NOMO-1 treated with dmso at 0.1 percent for 144 hours (cell line): ENCODE measurements at regions not wholly inside any gene's neighbourhood (a gene's known extent, or its start where the extent isn't known, plus 50 kb on each side); places are given as distances from the start of the nearest gene placed in this dataset.
"Not testable (repeated sequence)": the region's sequence is repeated elsewhere in the genome, so short reads cannot be mapped to it uniquely, and the experiment has no call there.

Experiments used
- DNase-seq: peaks from one replicate; lab custom pipeline; 2025; ENCODE audit not compliant: unreplicated experiment; lab: John Stamatoyannopoulos, UW

GRCh38 chr3:96319166-96319565 is 495.2 kb upstream of the EPHA6 start:
- DNase-seq: no peak

DNA sequence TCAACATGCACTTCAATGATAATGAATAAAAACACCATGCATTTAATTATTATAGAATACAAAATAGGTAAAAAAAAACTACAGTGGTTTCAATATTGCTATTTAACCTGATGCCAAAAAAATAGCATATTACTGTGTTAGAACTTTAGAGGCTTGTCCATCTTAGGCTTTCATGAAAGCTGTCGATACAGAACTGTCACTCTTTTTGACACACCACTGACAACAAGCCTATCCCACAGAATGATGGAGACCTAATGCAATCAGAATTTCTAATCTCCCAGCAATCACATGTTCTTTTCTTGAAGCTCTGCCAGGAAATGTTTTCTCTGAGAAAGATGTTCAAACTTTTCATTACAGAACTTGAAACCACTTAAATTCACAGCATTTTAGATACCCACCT is 490.3 kb upstream of the EPHA6 start:
- no peak for DNase-seq

GRCh38 chr3:96330795-96331194 is 483.6 kb upstream of the EPHA6 start:
- no peak for DNase-seq

DNA sequence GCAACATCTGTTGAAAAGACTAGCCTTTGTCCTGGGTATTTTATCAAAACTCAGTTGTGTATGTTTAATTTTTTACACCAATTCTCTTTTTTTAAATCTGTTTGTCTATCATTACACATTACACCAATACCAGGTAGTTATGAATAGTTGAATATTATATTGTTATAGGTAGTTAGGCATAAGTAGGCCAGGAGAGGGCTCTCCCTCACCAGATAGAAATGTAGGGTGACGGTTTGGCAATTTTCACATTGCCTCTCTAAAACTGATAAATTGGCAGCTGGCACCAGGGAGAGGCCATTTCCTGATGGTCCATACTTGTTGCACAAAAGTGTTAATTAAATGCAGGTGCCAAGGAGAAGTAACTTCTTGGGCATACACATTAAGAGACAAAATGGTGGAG is 483.1 kb upstream of the EPHA6 start:
- DNase-seq: no peak

DNA sequence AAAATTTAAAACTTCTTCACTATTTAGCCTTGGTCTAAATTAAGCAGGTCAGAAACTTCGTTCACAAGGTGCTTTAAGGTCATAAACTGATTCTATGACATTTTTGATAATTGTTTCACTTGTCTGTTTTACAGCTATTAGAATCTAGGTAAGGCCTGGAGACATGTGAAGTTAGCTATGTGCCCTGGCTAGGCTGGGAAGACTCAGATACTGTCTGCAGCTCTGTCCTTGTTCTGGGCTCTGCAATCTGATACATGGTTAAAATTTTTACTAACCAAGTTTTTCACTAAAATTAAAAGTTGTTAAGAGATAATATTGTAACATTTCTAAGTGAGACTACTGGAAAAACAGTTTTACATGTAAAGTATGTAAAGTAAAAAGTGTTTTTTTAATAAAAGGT is 479.6 kb upstream of the EPHA6 start:
- DNase-seq: no peak

GRCh38 chr3:96347289-96347688 is 467.1 kb upstream of the EPHA6 start:
- DNase-seq: no peak

DNA sequence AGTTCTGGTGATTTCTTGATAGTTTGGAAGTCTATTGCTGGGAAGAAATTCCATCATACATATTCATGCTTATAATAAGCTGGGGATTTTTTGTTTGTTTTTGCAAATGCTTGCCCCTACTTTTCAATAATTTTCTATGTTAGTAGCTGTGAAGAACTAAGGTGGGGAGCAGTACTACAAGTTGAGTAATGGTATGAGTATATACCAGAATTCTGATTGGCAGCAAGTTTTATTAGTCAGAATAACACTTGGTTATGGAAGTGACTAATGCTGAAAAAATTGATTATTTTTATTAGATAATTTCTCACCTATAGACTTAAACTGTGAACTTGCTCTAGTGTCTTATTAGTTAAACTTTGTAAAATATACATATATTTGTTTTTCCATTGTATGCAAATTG is 462.8 kb upstream of the EPHA6 start:
- DNase-seq: not testable (repeated sequence)

- DNase-seq: no peak
These were observed 460.3 kb upstream of the EPHA6 start for GRCh38 chr3:96354106-96354505.

DNA sequence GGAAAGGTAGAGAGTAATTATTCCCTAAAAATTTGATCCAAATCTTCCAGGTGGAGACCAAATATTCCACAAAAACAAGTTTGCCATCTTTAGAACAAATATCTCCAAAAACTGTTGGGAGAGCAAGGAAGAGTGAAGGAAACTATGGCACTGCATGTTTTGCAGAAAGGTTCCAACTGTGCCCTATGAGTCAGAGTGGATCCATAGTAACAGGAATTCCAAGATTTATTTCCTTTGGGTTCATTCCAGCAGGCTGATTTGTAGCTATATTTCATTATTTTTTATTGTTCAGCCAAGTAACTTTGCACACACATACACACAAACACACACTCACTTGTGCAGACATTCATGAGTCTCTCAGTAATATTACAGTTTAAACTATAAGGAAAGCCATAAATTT is 459.7 kb upstream of the EPHA6 start:
- no peak for DNase-seq

GRCh38 chr3:96361241-96361640 is 453.2 kb upstream of the EPHA6 start:
- no peak for DNase-seq

DNA sequence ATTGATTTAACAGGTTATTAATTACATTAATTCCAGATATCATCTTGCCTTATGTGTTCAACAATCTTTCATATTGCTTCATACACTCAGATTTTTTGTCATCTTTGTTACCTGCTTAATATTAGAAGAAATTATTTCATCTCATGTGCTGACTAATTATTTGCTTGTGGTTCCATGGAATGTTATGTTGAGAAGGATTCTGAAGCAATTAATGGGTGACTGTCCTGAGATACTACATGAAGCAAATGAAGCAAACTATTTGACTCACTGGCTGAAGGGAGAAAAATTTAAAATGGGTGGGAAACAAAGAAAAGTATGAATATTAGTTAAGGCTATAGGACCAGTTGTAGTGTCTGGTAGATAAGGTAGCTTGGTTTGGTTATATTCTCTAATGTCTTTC is 443.8 kb upstream of the EPHA6 start:
- no peak for DNase-seq

DNA sequence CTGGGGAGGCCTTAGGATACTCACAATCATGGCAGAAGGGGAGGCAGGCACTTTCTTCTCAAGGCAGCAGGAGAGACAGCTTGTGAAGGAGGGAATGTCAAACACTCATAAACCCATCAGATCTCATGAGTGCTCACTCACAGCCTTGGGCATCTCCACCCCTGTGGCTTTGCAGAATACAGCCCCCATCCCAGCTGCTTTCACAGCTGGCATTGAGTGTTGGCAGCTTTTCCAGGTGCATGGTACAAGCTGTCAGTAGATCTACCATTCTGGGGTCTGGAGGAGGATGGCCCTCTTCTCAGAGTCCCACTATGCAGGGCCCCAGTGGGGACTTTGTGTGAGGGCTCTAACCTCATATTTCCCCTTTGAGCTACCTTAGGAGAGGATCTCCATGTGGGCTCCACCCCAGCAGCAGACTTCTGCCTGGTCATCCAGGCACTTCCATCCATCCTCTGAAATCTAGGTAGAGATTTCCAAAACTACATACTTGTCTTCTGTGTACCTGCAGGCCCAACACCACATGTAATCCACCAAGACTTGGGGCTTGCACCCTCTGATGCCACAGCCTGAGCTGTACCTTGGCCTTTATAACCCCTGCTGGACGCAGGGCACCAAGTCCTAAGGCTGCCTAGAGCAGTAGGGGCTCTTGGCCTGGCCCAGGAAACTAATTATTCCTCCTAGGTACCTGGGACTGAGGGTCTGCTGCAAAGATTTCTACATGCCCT is 404.2 kb upstream of the EPHA6 start:
- DNase-seq: no peak

DNA sequence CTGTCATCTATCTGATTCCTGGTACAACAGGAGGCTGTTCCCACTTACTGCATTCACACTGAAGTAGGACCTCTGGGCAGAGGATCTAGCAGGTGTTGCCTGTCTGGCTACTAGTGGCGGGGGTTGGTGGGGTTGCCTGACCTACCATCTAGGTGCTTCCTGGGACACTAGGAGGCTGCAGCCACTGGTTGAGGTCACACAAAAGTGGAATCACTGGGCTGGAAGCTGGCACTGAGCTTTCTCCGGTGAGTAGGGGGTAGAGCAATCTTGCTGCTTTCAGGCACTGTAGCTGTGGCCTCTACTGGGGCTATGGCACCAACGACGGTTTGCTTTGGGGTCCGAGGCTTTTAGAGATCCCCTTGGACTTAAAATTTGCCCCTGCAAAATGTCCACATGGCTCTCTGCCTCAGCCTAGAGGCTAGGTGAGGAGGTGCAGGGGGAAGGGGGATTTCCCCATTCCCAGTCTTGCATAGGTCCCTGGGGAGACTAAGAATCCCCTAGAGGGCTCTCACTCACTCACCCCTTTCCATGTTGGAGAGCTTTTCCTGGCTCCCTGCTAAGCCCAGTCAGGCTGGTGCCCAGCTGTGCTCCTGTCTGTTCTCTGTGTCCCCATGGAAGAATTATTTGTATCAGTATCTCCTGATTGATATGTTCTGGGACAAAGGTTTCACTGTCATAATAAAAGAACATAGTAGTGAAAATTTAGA is 397.7 kb upstream of the EPHA6 start:
- no peak for DNase-seq

DNA sequence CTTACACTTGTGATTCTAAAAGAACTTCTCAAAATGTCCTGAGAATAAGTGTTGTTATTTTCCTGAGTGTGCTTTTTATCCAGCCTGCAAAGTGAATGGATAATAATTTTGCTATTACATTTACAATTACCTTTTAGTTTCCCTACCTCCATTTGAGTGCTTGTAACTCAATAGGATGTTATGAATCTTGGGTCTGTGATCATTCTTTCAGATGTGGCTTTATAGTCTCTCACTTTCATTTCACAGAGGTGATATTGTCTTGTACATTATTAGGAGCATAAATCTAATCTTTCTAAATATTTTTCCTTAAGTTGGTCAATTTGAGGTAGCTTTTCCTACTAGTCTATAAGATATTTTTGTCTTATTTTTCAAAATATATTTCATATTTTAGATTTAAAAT is 386.3 kb upstream of the EPHA6 start:
- DNase-seq: no peak

- no peak for DNase-seq
These were observed 384.3 kb upstream of the EPHA6 start for GRCh38 chr3:96430079-96430478.

DNA sequence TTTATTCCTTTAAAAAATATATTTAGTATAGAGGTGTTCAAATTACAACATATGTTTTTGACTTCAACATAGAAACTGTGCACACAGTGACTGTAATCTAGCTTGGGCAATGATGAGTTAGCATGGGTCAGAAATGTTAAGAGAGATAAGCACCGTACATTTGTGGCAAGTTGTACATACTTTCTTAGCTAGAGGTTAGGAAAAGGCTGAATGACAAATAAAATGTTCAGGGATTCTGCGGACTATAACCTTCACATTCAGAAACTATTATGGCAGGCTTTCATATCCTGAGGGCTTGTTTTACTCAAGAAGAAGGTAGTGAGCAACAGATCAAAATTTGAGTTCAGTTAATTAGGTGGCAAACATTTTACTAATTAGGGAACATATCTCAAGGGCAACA is 379.7 kb upstream of the EPHA6 start:
- no peak for DNase-seq

DNA sequence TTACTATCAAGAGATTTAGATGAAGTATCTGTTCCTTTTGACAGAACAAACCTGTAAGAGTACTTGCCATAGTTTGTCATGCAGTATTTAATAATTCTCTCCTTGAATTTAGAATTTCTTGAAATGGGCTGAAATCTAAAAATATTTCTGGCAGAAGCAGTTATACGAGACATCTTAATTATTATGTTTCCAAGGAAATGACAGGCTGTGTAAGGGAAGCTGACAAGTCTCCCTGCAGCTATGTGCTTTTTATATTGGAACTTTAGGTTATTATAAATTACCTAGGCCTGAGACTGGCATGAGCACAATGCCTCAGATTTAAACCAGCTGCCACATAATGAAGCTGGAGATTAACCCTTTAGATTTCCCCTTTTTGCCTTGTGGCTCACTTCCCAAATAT is 365.0 kb upstream of the EPHA6 start:
- no peak for DNase-seq

GRCh38 chr3:96449803-96450202 is 364.6 kb upstream of the EPHA6 start:
- no peak for DNase-seq

DNA sequence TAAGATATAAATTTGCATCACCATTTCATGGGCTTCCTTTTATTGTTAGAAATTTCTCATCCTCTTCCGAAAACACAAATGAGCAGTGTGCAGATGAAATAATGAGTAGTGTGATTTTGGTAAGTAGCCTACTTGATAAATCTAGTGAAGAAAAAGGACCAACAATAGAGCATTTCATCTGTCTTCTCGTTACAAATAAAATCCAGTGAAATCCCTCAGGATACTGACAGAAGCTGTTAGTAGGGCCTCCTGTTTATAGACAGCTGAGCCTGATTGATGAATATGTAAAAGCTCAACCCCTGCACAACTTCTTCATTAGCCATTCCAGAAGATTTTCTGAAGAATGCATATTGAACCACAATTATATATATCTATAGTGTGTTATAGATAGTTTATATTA is 363.7 kb upstream of the EPHA6 start:
- DNase-seq: no peak

- DNase-seq: no peak
These were observed 348.9 kb upstream of the EPHA6 start for GRCh38 chr3:96465521-96465920.

DNA sequence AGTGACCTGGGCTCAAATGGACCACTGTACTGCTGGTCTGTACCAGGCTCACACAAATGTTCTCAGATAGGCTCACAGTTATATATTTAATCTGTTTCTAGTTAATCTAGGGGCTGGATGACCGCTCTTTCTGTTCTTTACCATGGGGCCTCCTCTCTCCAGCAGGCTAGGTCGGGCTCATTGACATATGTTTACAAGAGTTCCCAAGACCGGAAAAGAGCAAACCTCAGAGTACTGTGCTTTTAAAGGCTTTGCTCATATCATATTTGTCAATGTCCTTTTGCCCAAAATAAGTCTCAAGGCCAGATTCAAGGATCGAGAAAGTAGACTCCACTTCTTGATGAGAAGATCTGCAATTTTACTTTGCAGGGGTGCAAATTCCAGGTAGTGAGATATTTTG is 348.0 kb upstream of the EPHA6 start:
- no peak for DNase-seq

GRCh38 chr3:96467639-96468038 is 346.8 kb upstream of the EPHA6 start:
- no peak for DNase-seq

DNA sequence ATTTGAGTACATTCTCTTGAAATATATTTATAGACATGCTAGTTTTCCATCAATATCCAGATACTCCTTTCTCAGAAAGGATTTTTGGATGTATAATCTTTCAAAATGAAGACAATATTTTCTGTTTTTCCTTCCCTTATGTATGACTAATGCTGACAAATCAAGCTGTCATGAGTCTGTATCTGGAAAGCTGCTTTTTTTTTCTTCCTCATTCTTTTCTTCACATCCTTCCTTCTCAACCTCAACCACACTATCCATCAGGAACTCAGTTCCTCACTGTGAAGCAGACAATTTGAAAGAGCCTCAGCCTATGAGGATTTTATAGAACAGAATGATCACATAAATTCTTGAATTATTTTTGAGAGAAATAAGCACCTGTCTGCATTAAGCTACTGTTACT is 335.9 kb upstream of the EPHA6 start:
- DNase-seq: no peak
